NCI-H2029 treated with DMSO at 0.1 percent for 48 hours (cell line): ENCODE measurements at regions not wholly inside any gene's neighbourhood (a gene's known extent, or its start where the extent isn't known, plus 50 kb on each side); places are given as distances from the start of the nearest gene placed in this dataset.
"Not testable (repeated sequence)": the region's sequence is repeated elsewhere in the genome, so short reads cannot be mapped to it uniquely, and the experiment has no call there.

Source experiments
- DNase-seq: peaks from one replicate; lab custom pipeline; 2025; lab: John Stamatoyannopoulos, UW

DNA sequence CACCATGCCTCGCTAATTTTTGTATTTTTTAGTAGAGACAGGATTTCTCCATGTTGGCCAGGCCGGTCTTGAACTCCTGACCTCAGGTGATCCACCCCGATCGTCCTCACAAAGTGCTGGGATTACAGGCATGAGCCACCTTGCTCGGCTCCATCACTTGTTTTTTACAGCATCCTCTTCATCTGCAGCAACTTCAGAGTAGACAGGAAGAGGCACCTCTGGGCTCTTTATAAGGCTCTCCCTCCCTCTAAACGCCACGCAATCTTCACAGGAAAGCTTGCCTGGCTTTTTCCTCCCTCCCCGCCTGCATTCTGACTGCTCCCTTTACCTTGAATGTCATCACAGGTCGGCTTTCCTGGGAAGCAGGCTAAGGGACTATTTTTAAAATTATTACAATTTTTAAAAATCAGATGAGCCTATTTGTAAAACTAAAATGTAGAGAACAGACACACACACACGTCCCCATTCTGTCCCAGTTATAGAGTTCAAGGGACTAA lies 111.5 kb upstream of the LDB2 start:
- DNase-seq = no peak

DNA sequence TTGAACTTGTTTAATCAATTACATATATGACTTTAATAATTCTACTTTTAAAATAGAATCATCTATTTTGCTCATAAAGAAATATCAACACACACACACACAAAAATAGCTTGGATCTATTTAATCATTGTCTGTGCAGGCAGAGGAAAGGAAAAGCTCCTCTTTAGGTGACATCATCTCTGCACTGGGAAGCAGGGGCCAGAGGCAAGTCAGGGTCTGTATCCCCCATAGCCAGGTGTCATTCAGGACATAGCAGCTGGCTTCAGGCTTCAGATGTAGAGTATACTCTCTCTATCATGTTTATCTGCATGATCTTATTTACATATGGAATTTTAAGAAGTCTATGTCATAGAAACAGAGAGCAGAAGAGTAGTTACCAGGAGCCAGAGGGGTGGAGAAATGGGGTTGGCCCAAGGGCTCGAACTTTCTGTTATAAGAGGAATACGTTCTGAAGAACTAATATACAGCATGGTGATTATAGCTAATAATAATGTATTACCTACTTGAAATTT lies 110.4 kb upstream of the LDB2 start:
- DNase-seq = no peak

GRCh38 chr4:17003606-17004392 lies 105.4 kb upstream of the LDB2 start:
- DNase-seq = not testable (repeated sequence)

- DNase-seq = no peak
Observed at GRCh38 chr4:16995451-16995850, 97.0 kb upstream of the LDB2 start.

- DNase-seq = no peak
Observed at GRCh38 chr4:16993956-16994840, 95.8 kb upstream of the LDB2 start.

GRCh38 chr4:16992566-16993225 lies 94.3 kb upstream of the LDB2 start:
- DNase-seq = no peak

- DNase-seq = no peak
Observed at GRCh38 chr4:16991450-16991849, 93.0 kb upstream of the LDB2 start.

DNA sequence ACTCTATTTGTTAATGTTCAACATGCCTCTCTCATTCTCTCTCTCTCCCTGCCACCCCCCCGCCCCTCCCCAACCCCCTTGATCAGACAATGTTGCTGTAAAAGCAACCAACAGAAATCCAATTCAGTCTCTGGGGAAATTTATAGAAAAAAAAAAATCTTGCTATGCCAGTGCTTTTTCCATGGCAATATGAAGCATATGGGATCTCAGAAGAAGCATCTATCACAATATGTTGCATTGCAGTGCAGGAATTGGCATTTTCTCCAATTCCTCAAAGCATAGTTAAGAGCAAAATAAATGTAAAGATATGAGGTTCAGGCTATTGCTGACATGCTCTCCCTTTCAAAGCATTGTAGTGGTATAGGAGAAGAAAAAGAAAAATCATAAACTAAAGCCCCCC lies 90.9 kb upstream of the LDB2 start:
- no peak for DNase-seq

- DNase-seq = no peak
Observed at GRCh38 chr4:16988814-16989213, 90.4 kb upstream of the LDB2 start.

DNA sequence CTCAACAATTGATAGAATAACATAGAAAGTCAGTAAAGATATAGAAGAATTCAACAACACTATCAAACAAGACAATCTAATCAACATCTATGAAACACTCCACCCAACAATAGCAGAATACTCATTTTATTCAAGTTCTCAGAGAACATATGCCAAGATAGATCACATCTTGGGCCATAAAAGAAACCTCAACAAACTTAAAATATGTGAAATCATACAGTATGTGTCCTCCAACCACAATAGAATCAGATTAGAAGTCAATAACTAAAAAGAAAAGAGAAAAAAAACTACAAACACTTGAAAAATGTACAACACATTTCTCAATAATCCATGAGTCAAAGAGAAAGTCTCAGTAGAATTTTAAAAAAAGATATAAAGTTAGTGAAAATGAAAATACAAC lies 78.6 kb upstream of the LDB2 start:
- no peak for DNase-seq

- no peak for DNase-seq
Observed at GRCh38 chr4:16969696-16970135, 71.3 kb upstream of the LDB2 start.

GRCh38 chr4:16967722-16968121 lies 69.3 kb upstream of the LDB2 start:
- no peak for DNase-seq

DNA sequence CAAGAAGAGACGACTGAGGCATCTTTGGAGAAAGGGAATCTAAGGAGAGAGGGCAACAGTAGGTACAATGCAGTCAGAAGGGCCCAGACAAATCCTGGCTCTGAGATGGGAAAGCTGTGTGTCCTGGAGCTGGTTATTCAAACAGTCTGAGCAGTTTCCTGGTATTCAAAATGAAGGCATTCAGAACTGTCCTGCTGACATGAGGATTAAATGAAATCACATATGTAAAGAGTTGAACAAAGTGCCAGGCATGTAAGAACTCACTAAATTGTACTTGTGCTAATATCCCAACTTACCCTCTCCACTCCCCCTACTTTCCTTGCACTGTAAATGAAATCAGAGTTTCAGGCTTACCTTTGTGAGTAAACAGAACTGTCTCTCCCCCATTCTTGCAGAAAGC lies 60.9 kb upstream of the LDB2 start:
- DNase-seq = no peak

- DNase-seq = no peak
Observed at GRCh38 chr4:16952896-16953630, 54.6 kb upstream of the LDB2 start.

DNA sequence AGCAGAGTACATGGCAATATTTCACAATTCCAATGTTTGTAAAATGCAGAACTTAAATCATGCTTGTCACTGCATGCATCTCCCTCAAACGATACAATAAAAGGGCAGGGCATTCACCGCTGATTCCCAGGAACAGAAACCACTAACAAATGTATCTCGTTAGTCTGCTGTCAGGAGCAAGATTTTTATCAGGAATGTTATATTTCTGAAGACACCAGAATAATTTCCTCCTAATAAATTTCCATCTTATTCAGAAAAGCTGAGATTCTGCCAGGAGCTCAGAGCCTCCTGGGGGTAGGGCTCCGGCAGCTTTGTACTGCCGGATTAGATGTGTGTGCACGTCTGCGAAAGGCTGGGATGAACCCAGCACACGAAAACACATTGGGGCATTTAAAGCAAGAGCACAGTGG lies 54.0 kb upstream of the LDB2 start:
- no peak for DNase-seq
